ENCODE measurements at regions not wholly inside any gene's neighbourhood (a gene's known extent, or its start where the extent isn't known, plus 50 kb on each side); places are given as distances from the start of the nearest gene placed in this dataset.
A peak's percentile ranks its signal among the peaks of the same experiment; 100 is the strongest.

GRCh38 chr7:51471210-51471980 is 154.8 kb upstream of the COBL start:
- peak overlapping the region; percentile 44 for H3K4me3 Mint-ChIP-seq (ENCODE audit: low read depth, unreplicated experiment)
- no peak for DNase-seq
- H3K27me3 Mint-ChIP-seq (ENCODE audit: unreplicated experiment), result peaks cover 29% of the 10 kb centered on the region
- H3K27ac Mint-ChIP-seq (ENCODE audit: unreplicated experiment), result no peak overlapping the region
- H3K9me3 Mint-ChIP-seq (ENCODE audit: low read depth, unreplicated experiment), result peaks cover 2% of the 10 kb centered on the region
- no peaks in the 10 kb centered on the region for H3K36me3 Mint-ChIP-seq (ENCODE audit: insufficient read depth, unreplicated experiment)
- CTCF ChIA-PET, result interaction anchor here (0.6 kb wide), 1 partner anchor 433 kb away, joined by 4 read pairs; no protein-coding TSS in a partner anchor
- intact Hi-C loops (cut with micrococcal nuclease; ENCODE audit: unreplicated experiment), result no loop called here
- no TSS peak for BruUV-seq (replicated peaks)
- TF ChIP-seq, protein P1, sequence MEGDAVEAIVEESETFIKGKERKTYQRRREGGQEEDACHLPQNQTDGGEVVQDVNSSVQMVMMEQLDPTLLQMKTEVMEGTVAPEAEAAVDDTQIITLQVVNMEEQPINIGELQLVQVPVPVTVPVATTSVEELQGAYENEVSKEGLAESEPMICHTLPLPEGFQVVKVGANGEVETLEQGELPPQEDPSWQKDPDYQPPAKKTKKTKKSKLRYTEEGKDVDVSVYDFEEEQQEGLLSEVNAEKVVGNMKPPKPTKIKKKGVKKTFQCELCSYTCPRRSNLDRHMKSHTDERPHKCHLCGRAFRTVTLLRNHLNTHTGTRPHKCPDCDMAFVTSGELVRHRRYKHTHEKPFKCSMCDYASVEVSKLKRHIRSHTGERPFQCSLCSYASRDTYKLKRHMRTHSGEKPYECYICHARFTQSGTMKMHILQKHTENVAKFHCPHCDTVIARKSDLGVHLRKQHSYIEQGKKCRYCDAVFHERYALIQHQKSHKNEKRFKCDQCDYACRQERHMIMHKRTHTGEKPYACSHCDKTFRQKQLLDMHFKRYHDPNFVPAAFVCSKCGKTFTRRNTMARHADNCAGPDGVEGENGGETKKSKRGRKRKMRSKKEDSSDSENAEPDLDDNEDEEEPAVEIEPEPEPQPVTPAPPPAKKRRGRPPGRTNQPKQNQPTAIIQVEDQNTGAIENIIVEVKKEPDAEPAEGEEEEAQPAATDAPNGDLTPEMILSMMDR (IDR thresholded peaks at IDR 0.05; ENCODE audit: unreplicated experiment), result no peak
- peaks cover 17% of the 10 kb centered on the region for H3K4me1 Mint-ChIP-seq (ENCODE audit: low read depth, unreplicated experiment)

DNA sequence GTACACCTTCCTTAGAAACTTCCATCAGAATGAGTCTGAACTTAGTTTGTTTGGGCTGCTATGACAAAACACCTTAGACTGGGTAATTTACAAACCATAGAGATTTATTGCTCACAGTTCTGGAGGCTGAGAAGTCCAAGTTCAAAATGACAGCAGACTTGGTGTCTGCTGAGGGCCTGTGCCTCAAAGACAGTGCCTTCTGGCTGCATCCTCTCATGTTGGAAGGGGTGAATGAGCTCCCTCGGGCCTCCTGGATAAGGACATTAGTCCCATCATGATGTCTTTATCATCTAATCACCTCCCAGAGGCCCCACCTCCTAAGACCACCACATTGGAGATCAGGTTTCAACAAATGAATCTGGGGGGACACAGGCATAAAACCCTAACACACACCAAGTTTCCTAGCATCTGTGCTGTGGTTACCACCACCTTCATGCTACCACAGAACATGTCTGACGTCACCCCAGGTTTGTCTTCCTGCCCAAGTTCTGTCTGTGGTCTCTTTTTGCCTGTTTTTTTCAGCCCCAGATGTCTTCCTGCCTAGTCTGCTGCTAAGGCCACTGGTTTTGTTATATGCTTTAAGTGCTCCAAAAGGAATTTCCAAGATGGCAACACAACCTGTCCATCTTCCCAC is 150.9 kb upstream of the COBL start:
- CTCF ChIA-PET, result no interaction called here
- Mint-ChIP-seq H3K4me3 (ENCODE audit: low read depth, unreplicated experiment) (no peak overlapping the region), H3K9me3 (ENCODE audit: low read depth, unreplicated experiment) (no peaks in the 10 kb centered on the region), H3K27me3 (ENCODE audit: unreplicated experiment) (peaks cover 51% of the 10 kb centered on the region), H3K36me3 (ENCODE audit: insufficient read depth, unreplicated experiment) (no peaks in the 10 kb centered on the region), H3K4me1 (ENCODE audit: low read depth, unreplicated experiment) (peaks cover 9% of the 10 kb centered on the region), H3K27ac (ENCODE audit: unreplicated experiment) (no peak overlapping the region)
- TF ChIP-seq, protein P1 (IDR thresholded peaks at IDR 0.05; ENCODE audit: unreplicated experiment), result no peak
- intact Hi-C loops (cut with micrococcal nuclease; ENCODE audit: unreplicated experiment), result no loop called here
- DNase-seq, result no peak
- no TSS peak for BruUV-seq (replicated peaks)

GRCh38 chr7:51459809-51460208 is 143.2 kb upstream of the COBL start:
- CTCF ChIA-PET, result interaction anchor here (0.7 kb wide), 1 partner anchor 235 kb away, joined by 3 read pairs; no protein-coding TSS in a partner anchor
- TF ChIP-seq, protein P1 (IDR thresholded peaks at IDR 0.05; ENCODE audit: unreplicated experiment), result no peak
- no TSS peak for BruUV-seq (replicated peaks)

GRCh38 chr7:51458693-51459092 is 142.1 kb upstream of the COBL start:
- BruUV-seq (replicated peaks), result no TSS peak
- H3K9me3 Mint-ChIP-seq (ENCODE audit: low read depth, unreplicated experiment), result no peaks in the 10 kb centered on the region
- H3K36me3 Mint-ChIP-seq (ENCODE audit: insufficient read depth, unreplicated experiment), result no peaks in the 10 kb centered on the region
- TF ChIP-seq, protein P1 (IDR thresholded peaks at IDR 0.05; ENCODE audit: unreplicated experiment), result no peak
- DNase-seq, result no peak
- H3K4me3 Mint-ChIP-seq (ENCODE audit: low read depth, unreplicated experiment), result no peak overlapping the region
- intact Hi-C loops (cut with micrococcal nuclease; ENCODE audit: unreplicated experiment), result no loop called here
- H3K27me3 Mint-ChIP-seq (ENCODE audit: unreplicated experiment), result peaks cover 46% of the 10 kb centered on the region
- H3K27ac Mint-ChIP-seq (ENCODE audit: unreplicated experiment), result no peak overlapping the region
- CTCF ChIA-PET, result no interaction called here
- H3K4me1 Mint-ChIP-seq (ENCODE audit: low read depth, unreplicated experiment), result no peaks in the 10 kb centered on the region

More at GRCh38 chr7:51459809-51460208, 143.2 kb upstream of the COBL start:
- H3K27me3 Mint-ChIP-seq (ENCODE audit: unreplicated experiment), result peaks cover 57% of the 10 kb centered on the region
- DNase-seq, result no peak
- no peaks in the 10 kb centered on the region for H3K4me1 Mint-ChIP-seq (ENCODE audit: low read depth, unreplicated experiment)
- H3K9me3 Mint-ChIP-seq (ENCODE audit: low read depth, unreplicated experiment), result no peaks in the 10 kb centered on the region
- H3K27ac Mint-ChIP-seq (ENCODE audit: unreplicated experiment), result no peak overlapping the region
- intact Hi-C loops (cut with micrococcal nuclease; ENCODE audit: unreplicated experiment), result no loop called here
- no peak overlapping the region for H3K4me3 Mint-ChIP-seq (ENCODE audit: low read depth, unreplicated experiment)
- H3K36me3 Mint-ChIP-seq (ENCODE audit: insufficient read depth, unreplicated experiment), result no peaks in the 10 kb centered on the region

All from Calu3 (cell line).